Activated CD4-positive, alpha-beta T cell treated with anti-CD3 and anti-CD28 coated beads, Interleukin-10, Interleukin-2, amounts not matched to agents 100 ng/mL and 50 ng/mL, durations not matched to agents 16 hours and 8 hours (primary cell): ENCODE measurements at regions not wholly inside any gene's neighbourhood (a gene's known extent, or its start where the extent isn't known, plus 50 kb on each side); places are given as distances from the start of the nearest gene placed in this dataset.
"Not testable (repeated sequence)": the region's sequence is repeated elsewhere in the genome, so short reads cannot be mapped to it uniquely, and the experiment has no call there.

Experiments used
- DNase-seq: peaks from one replicate; pipeline ENCODE4 v3.0.0-alpha.2; 2020

- no peak for DNase-seq
Observed at GRCh38 chr15:57883701-57884100, 177.2 kb downstream of the POLR2M start.

GRCh38 chr15:57884936-57885335, 178.4 kb downstream of the POLR2M start:
- no peak for DNase-seq

GRCh38 chr15:57885435-57885834, 178.9 kb downstream of the POLR2M start:
- DNase-seq = no peak

GRCh38 chr15:57887825-57888224, 177.7 kb downstream of the ALDH1A2 start:
- no peak for DNase-seq

- no peak for DNase-seq
Observed at GRCh38 chr15:57890351-57890750, 175.2 kb downstream of the ALDH1A2 start.

GRCh38 chr15:57890878-57891277, 174.6 kb downstream of the ALDH1A2 start:
- DNase-seq = no peak

- DNase-seq = no peak
Observed at GRCh38 chr15:57892181-57892580, 173.3 kb downstream of the ALDH1A2 start.

GRCh38 chr15:57893040-57893439, 172.5 kb downstream of the ALDH1A2 start:
- no peak for DNase-seq

- DNase-seq = no peak
Observed at GRCh38 chr15:57895291-57895690, 170.2 kb downstream of the ALDH1A2 start.

GRCh38 chr15:57896114-57896513, 169.4 kb downstream of the ALDH1A2 start:
- DNase-seq = no peak

GRCh38 chr15:57896899-57897298, 168.6 kb downstream of the ALDH1A2 start:
- DNase-seq = not testable (repeated sequence)

GRCh38 chr15:57897870-57898269, 167.6 kb downstream of the ALDH1A2 start:
- no peak for DNase-seq

- no peak for DNase-seq
Observed at GRCh38 chr15:57902155-57902554, 163.4 kb downstream of the ALDH1A2 start.
